ENCODE measurements at regions not wholly inside any gene's neighbourhood (a gene's known extent, or its start where the extent isn't known, plus 50 kb on each side); places are given as distances from the start of the nearest gene placed in this dataset.

DNA sequence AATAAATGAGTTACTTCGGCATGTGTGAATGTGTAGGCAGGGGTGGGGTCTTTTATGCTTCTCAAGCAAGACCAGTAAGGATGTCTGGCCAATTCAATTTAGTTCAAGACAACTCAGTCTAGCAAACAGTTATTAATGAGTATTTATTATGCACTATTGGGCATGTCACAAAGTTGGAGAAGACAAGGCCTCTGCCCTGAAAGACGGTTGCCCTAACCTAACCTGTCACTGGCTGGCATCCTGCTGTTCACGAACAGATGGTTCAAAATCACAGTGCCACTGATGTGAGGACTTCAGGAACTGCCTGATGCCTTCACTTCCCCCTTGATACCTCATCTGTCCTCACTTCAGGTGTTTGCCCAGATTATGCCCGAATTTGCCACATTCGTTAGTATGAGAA, 217.8 kb downstream of the SOX2 start:
- Histone ChIP-seq H3K9me3 (ENCODE audit: control insufficient read depth in 4 of 4, insufficient read depth in 3 of 4, low read length in 3 of 4) (peaks cover 0 to 4% (median 2%) of the 10 kb centered on the region in 4 donors), H3K36me3 (ENCODE audit: control insufficient read depth in 4 of 4, insufficient read depth in 4 of 4, low read length in 4 of 4) (no peaks in the 10 kb centered on the region), H3K4me1 (ENCODE audit: control insufficient read depth in 5 of 5, insufficient read depth in 5 of 5, low read length in 5 of 5) (no peaks in the 10 kb centered on the region), H3K27me3 (ENCODE audit: control insufficient read depth in 3 of 3, insufficient read depth in 3 of 3, low read length in 2 of 3) (no peaks in the 10 kb centered on the region), H3K9ac (ENCODE audit: insufficient read depth in 1 of 2, low read length in 2 of 2) (no peak overlapping the region), H3K27ac (ENCODE audit: low read depth in 1 of 2, low read length in 1 of 2) (no peak overlapping the region), H3K4me3 (no peak overlapping the region)
- DNase-seq (no peak), ATAC-seq (ENCODE audit: insufficient read depth, low FRiP score) (no peak)
- TF ChIP-seq, protein P1, sequence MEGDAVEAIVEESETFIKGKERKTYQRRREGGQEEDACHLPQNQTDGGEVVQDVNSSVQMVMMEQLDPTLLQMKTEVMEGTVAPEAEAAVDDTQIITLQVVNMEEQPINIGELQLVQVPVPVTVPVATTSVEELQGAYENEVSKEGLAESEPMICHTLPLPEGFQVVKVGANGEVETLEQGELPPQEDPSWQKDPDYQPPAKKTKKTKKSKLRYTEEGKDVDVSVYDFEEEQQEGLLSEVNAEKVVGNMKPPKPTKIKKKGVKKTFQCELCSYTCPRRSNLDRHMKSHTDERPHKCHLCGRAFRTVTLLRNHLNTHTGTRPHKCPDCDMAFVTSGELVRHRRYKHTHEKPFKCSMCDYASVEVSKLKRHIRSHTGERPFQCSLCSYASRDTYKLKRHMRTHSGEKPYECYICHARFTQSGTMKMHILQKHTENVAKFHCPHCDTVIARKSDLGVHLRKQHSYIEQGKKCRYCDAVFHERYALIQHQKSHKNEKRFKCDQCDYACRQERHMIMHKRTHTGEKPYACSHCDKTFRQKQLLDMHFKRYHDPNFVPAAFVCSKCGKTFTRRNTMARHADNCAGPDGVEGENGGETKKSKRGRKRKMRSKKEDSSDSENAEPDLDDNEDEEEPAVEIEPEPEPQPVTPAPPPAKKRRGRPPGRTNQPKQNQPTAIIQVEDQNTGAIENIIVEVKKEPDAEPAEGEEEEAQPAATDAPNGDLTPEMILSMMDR (IDR thresholded peaks at IDR 0.05; ENCODE audit: control extremely low read depth, extremely low read depth): no peak
- 85 to 86% methylated on average over 5 of the region's 5 CpGs for WGBS, 2 donors

DNA sequence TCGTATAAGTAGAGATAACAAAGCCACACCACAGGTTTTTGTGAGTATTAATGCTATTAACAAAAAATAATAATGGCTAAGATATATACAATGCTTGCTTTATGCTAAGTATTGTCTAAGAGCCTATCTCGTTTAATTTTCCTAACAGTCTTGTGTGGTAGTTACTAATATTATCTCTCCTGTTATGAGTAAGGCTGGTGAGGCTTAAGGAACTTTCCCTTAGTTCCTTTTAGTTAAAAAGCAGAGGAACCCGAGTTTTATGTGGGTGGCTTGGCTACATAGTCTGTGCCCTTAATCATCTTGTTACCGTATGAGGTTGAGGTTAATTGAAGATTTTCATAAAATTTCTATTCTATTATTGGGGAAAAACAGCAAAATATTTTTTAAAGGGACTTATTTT, 218.4 kb downstream of the SOX2 start:
- no peak for ATAC-seq (ENCODE audit: insufficient read depth, low FRiP score)
- H3K27me3 ChIP-seq (ENCODE audit: control insufficient read depth in 3 of 3, insufficient read depth in 3 of 3, low read length in 2 of 3): no peaks in the 10 kb centered on the region
- no peak overlapping the region for H3K9ac ChIP-seq (ENCODE audit: insufficient read depth in 1 of 2, low read length in 2 of 2)
- no peak overlapping the region for H3K27ac ChIP-seq (ENCODE audit: low read depth in 1 of 2, low read length in 1 of 2)
- H3K4me1 ChIP-seq (ENCODE audit: control insufficient read depth in 5 of 5, insufficient read depth in 5 of 5, low read length in 5 of 5): no peaks in the 10 kb centered on the region
- 78 to 85% methylated on average over 4 of the region's 4 CpGs for WGBS, 2 donors
- no peaks in the 10 kb centered on the region for H3K36me3 ChIP-seq (ENCODE audit: control insufficient read depth in 4 of 4, insufficient read depth in 4 of 4, low read length in 4 of 4)
- H3K9me3 ChIP-seq (ENCODE audit: control insufficient read depth in 4 of 4, insufficient read depth in 3 of 4, low read length in 3 of 4): peaks cover 0 to 4% (median 2%) of the 10 kb centered on the region in 4 donors
- H3K4me3 ChIP-seq: no peak overlapping the region
- no peak for DNase-seq
- TF ChIP-seq, protein P1 (IDR thresholded peaks at IDR 0.05; ENCODE audit: control extremely low read depth, extremely low read depth): no peak

DNA sequence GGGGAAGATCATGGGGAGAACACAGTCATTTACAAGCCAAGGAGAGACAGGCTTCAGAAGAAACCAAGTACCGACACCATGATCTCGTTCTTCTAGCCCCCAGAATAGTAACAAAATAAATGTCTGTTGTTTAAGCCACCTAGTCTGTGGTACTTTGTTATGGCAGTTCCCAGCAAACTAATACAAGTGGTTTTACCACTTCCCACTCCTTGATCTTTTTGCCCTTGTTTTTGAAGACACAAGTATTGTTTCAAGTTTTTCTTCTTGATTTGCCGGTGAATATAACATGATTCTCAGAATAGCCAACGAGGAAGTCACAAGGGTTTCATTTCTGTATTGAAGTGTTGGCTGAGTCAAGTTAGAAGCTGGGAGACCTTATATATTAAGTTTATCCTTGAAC, 220.3 kb downstream of the SOX2 start:
- TF ChIP-seq, protein P1 (IDR thresholded peaks at IDR 0.05; ENCODE audit: control extremely low read depth, extremely low read depth): no peak
- H3K27ac ChIP-seq (ENCODE audit: low read depth in 1 of 2, low read length in 1 of 2): no peak overlapping the region
- no peaks in the 10 kb centered on the region for H3K27me3 ChIP-seq (ENCODE audit: control insufficient read depth in 3 of 3, insufficient read depth in 3 of 3, low read length in 2 of 3)
- H3K4me1 ChIP-seq (ENCODE audit: control insufficient read depth in 5 of 5, insufficient read depth in 5 of 5, low read length in 5 of 5): no peaks in the 10 kb centered on the region
- no peak overlapping the region for H3K4me3 ChIP-seq
- 67 to 84% methylated on average over 4 of the region's 4 CpGs for WGBS, 2 donors
- no peak for DNase-seq
- ATAC-seq (ENCODE audit: insufficient read depth, low FRiP score): no peak
- no peaks in the 10 kb centered on the region for H3K36me3 ChIP-seq (ENCODE audit: control insufficient read depth in 4 of 4, insufficient read depth in 4 of 4, low read length in 4 of 4)
- H3K9me3 ChIP-seq (ENCODE audit: control insufficient read depth in 4 of 4, insufficient read depth in 3 of 4, low read length in 3 of 4): peaks cover 0 to 3% (median 0%) of the 10 kb centered on the region in 4 donors
- no peak overlapping the region for H3K9ac ChIP-seq (ENCODE audit: insufficient read depth in 1 of 2, low read length in 2 of 2)

DNA sequence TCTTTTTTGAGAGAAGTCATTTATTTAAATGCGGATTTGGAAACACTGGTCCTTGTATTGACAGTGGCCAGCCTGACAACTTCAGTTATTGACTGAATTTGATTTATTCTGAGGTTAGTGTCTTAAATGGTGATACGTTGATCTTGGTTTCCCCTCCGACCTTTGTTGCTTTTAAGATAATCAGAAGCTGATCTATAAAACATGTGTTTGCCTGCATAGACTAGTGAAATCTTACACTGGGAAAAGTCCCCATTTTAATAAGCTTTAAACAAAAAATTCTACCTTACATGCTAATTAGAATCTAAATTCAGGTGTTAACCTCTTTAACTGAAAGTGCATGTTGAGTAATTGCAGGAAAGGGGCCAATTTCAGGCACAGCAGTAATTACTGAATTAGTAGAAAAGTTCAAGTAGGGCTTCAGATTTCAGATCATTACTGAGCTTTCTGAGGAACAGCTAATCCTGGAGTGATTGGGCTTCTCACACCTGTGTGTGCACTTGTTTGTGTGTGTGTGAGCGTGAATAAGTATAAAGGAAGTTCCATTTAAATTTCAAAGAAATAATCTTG, 221.4 kb downstream of the SOX2 start:
- Histone ChIP-seq H3K27me3 (ENCODE audit: control insufficient read depth in 3 of 3, insufficient read depth in 3 of 3, low read length in 2 of 3) (no peaks in the 10 kb centered on the region), H3K9me3 (ENCODE audit: control insufficient read depth in 4 of 4, insufficient read depth in 3 of 4, low read length in 3 of 4) (peaks cover 0 to 2% (median 0%) of the 10 kb centered on the region in 4 donors), H3K27ac (ENCODE audit: low read depth in 1 of 2, low read length in 1 of 2) (no peak overlapping the region), H3K4me3 (no peak overlapping the region), H3K36me3 (ENCODE audit: control insufficient read depth in 4 of 4, insufficient read depth in 4 of 4, low read length in 4 of 4) (no peaks in the 10 kb centered on the region), H3K4me1 (ENCODE audit: control insufficient read depth in 5 of 5, insufficient read depth in 5 of 5, low read length in 5 of 5) (no peaks in the 10 kb centered on the region), H3K9ac (ENCODE audit: insufficient read depth in 1 of 2, low read length in 2 of 2) (no peak overlapping the region)
- 88% methylated on average over 4 of the region's 4 CpGs for WGBS, 2 donors
- DNase-seq (no peak), ATAC-seq (ENCODE audit: insufficient read depth, low FRiP score) (no peak)
- TF ChIP-seq, protein P1 (IDR thresholded peaks at IDR 0.05; ENCODE audit: control extremely low read depth, extremely low read depth): no peak
